NCI-H2227 (cell line): ENCODE measurements at regions not wholly inside any gene's neighbourhood (a gene's known extent, or its start where the extent isn't known, plus 50 kb on each side); places are given as distances from the start of the nearest gene placed in this dataset.
"Not testable (repeated sequence)": the region's sequence is repeated elsewhere in the genome, so short reads cannot be mapped to it uniquely, and the experiment has no call there.

Source experiments
- DNase-seq: peaks from one replicate; lab custom pipeline; 2025; ENCODE audit not compliant: unreplicated experiment; lab: John Stamatoyannopoulos, UW

DNA sequence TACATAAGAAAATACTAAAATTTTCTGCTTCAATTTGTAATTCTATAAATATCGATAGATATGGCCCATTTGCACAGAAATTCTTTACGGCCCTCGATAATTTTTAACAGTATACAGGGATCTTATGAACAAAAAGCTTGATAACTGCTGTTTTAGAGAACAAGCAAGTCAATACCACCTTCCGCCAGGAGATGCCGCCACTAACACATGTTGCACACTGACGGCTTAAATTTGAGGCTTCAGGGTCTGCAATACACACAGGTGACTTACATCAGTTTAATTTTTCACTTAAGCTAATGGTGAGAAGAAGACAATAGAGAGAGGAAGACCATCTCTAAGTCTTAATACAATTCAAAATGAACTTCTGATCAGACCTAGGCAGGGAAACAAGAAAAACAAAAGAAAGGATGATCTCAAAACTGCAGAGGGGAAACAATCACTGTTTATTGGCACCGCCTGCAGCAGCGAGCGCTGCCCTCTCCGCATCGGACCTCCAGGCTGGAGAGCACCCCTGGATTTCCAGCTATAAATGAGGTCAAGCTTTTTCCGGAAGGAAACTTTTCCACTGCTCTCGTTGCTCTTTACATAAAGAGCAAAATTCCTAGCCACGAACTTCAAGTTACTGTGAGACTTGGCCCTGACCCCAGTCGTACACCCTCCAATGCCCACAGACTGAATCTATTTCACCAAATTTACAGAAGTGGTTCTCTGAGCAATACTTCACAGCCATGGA, 53.9 kb downstream of the OTOR start:
- DNase-seq, result peak; percentile 81

DNA sequence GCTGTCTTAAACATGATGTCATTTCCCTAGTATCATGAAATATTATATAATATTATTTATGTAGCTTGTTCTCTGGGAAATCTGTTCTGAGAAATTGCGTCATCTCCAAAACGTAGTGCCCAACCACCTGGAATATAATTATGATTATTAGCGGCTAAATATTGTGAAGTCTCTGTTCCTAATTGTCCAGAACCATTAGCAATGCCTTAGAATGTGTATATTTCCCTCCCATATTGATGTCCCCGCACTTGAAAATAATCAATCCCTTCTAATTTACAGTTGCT, 54.4 kb downstream of the OTOR start:
- no peak for DNase-seq

DNA sequence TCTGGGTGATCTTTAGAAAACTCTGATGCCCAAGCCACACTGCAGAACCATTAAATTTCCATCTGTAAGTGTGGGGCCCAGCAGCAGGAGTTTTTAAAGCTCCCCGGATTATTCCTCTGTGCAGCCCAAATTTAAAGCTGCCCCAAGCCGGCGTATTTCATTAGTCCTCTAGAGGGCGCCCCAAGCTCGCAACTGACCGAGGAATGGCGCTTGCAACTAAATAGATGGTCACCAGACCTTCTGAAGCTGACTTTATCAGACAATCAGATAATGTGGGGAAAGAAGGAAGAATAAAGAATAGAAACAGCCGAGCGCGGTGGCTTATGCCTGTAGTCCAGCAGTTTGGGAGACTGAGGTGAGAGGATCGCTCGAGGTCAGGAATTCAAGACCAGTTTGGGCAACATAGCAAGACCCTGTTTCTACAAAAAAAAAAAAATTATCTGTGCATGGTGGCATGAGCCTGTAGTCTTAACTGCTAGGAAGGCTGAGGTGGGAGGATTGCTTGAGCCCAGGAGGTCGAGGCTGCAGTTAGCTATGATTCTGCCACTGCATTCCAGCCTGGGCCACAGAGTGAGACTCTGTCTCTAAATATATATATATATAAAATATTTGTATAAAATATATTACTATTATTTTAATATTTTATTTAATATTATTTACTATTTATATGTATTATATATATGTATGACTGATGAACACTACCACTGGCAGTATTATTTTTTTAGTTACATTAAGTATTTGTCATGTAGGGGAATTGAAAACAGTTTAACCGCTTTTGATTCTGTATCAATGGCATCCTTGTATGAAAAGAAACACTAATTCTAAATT, 56.0 kb downstream of the OTOR start:
- peak; percentile 86 for DNase-seq

DNA sequence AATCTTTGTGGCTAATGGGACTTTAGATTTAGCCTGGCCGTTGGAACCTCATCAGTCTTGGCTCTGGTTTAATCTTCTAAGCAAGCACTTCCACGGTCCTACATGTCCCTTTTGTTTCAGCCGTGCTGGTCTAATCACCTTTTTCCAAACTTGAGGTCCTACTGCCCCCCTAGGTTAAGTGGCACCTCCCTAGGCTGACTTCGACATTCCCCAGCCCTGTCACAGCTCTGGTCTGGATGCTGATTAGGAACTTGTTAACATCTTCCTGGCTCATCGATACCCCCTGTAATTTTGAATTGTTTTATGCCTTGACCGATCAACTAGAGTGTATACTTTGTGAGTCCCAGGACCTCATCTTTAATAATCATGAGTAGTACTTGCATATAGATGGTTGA, 56.6 kb downstream of the OTOR start:
- DNase-seq, result no peak

DNA sequence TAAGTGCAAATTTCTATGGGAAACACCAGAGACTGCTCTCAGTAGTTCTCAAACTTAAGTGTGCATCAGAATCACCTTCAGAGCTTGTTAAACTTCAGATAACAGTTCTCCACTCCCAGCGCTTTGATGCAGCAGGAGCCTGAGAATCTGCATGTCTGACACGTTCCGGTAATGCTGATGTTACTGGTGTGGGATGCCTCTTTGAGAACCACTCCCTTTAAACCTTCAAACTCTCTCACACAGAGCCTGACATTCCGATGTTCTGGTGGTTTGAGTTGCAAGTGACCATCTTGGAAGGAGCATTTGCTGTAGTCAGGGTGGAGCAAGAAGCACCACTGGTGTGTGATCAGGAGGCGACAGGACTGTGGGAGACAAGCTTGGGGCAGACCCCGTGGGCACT, 57.9 kb downstream of the OTOR start:
- DNase-seq, result no peak

DNA sequence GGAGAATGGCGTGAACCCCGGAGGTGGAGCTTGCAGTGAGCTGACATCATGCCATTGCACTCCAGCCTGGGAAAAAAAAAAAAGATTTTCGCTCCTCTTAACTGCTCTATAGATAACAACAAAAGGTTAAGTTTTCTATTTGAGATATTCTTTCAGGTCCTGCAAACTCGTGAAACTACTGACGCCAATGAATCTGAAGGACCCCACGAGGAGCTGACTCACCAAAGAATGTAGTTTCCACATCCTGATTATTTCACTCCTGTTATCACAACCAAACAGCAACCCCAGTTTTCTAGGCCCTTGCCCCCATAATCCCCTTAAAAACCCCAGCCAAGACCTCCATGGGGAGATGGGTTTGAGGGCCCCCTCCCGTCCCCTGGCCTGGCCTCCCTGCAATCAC, 58.7 kb downstream of the OTOR start:
- DNase-seq, result no peak

DNA sequence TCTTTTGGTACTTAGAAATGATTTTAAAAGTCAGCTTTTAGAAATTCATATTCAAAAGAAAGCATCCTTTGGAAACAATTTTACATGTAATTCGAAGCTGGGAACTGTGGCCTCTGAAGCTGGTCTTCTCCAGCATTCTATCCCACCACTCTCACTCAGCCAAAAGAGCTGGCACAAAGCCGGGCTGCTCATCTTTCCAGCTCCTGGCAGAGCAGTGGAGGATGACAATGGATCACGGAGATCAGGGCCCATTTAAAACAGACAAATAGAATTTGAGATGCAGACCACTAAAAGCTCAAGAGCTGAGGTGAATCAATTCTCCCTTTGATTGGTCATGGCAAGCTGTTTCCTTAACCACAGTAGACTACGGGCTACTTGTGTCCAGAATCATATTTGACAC, 60.6 kb downstream of the OTOR start:
- DNase-seq, result no peak

DNA sequence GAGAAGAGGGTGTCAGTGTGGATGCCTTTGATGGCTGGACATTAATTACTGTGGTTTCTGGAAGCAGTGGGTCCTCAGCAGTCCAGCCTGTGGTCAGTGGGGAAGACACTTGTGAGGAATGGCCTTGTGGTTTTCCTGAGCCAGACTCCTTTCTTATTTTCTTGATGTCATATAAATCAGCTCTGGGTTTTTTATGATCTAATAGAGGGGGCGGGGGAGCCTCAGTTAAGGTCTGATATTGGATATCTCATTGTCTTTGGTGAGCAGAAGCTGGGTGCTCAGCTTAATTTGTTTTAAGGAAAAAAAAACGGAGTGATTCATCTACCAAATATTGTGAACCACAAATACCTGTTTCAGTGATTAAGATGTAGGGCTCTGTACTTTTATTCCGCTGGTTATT, 62.1 kb downstream of the OTOR start:
- no peak for DNase-seq

DNA sequence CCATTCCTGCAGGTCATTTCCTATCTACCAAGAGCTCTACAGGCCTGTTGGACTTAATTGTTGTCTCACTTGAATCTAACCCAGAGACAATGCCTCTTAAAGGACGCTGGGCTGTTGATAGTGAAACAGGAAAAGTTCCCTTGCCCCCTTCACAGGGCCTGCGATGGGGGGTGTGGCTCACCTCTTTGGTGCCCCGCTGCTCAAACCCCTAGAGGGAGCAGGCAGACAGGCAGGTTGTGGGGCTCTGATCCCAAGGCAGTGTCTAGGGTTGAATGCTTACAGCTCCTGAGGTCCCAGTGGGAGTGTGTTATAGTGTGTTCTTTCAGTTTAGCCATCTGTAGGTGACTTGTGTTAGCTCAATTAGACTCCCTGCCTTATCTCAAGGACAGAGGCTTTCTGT, 68.0 kb downstream of the OTOR start:
- DNase-seq, result no peak

DNA sequence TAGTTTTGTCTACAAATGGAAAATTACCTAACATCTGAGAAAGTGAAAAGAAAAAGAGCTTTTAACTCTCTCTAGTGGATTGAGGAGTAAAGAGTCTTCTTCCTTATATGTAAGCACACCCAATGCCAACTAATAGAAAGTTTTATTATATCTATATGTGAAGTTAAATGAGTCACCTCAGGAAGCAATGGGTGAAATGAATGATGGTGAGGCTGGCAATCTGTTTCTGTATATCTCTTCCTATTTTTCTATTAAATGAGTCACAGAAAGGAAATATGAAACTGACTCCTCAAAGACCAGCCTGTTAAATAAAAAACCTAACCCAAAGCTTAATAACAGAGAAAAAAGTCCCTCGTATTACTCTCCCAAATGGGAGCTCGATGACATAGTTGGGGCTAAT, 71.3 kb downstream of the OTOR start:
- DNase-seq, result no peak

DNA sequence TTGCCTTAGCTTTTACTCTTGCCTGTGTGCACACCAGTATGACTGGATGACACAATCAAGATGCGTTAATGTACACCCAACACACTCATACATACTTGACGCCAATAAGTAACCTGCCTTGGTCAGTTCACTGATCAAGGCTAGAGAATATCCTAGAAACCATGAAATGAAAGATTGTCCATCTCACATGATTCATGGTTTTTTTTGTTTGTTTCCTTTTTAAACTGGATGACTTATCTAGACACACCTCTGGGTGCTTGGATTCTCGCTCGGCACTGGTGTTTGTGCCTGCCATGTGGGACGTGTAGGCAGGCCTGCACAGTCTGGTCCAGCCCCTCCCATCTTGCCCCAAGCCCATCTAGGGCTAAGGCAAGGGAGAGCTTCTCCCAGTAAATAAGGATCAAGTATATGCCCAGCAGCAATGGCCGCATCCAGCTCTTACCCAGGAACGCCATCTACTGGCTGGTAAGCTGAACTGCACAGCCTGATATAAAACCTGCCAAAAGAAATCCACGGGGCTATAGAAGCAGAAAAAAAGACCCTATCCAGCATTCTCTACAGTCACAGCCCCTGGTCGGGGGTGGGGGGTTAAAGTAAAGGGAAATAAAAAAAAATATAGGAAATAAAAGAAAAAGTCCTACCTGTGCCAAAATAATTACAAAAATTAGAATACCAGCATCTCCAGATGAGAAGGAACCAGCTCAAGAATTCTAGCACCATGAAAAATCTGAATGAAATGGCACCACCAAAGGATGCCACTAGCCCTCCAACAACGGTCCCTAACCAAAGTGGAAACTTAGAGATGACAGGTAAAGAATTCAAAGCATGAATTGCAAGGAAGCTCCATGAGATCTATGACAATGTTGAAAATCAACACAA, 73.3 kb downstream of the OTOR start:
- DNase-seq, result peak; percentile 71

DNA sequence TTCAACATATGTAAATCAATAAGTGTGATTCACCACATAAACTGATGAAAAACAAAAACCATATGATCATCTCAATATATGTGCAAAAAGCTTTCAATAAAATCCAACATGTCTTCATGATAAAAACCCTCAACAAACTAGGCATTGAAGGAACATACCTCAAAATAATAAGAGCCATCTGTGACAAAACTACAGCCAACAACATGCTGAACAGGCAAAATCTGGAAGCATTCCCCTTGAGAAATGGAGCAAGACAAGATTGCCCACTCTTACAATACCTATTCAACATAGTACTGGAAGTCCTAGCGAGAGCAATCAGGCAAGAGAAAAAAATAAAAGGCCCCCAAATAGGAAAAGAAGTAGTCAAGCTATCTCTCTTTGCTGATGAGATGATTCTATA, 76.5 kb downstream of the OTOR start:
- no peak for DNase-seq

DNA sequence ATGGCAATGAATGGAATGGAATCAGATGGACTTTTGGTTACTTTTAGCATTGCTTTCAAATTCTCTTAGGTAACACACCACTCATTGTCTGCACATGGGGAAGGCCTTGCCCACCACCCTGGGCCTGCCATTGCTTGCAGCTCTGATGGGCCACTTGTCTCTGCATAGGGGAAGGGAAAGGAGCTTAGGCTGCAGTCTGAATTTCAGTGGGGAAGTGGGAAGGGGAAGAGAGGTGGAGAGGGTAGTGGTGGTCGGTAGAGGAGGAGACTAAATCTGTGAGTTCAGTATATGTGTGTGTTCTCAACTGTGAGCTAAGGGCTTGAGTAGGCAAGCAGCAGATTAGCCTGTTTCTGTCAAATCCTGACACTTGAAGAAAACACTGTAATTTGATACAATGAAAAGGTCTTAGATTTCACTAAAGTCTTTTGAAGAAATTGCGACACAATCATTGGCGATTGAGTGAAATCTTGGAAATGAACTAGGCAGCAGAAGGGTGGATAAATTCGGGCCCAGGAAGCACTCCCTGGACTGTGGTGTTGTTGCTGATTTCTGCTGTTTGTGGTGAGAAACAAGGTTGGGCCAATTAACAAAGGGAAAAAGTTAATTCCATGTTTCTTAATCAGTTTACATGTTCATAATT, 80.6 kb downstream of the OTOR start:
- DNase-seq, result no peak

DNA sequence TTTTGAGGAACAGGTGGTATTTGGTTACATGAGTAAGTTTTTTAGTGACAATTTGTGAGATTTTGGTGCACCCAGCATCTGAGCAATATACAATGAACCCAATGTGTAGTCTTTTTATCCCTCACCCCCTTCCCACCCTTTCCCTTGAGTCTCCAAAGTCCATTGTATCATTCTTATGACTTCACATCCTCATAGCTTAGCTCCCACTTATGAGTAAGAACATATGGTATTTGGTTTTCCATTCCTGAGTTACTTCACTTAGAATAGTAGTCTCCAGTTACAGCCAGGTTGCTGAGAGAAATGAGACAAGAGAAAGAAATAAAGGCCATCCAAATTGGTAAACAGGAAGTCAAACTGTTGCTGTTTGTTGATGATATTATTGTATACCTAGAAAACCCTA, 87.5 kb downstream of the OTOR start:
- not testable (repeated sequence) for DNase-seq

DNA sequence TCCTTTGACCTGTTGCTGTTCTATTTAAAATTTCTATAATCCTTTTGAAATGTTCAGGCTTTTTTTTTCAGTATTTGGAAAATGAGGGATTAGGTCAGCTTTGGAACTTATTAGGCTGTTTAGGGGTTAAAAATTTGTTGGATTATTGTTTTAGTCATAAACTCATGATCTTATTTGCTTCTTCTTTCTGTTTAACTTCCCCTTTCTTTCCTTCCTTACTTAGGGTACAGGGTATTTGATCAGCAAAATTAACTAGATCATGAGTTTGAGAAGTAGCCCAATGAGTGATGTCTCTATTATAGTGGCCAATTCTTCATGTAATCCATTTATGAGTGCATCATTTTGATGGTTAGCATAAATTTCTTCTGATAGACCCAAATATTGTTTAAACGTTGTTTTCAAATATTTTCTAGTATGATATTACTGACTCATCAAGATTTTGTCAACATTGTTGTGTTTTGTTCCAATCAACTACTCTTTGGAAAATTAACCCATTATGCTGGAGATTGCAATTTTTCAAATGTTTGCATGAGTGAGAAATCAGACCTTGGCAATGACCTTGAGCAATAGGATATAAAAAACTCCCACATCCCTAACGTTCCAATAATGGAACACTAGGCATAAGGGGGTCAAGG, 94.4 kb downstream of the OTOR start:
- DNase-seq, result no peak

DNA sequence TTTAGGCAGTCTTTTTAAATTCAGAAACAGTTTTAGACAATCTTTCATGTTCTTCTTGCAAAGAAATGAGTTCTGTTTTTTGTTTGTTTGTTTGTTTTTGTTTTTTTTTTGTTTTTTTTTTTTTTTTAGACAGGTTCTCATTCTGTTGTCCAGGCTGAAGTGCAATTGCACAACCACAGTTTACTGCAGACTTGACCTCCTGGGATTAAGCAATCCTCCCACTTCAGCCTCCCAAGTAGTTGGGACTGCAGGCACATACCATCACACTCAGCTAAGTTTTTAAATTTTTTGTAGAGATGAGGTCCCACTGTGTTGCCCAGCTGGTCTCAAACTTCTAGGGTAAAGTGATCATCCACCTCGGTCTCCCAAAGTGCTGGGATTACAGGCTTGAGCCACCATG, 96.2 kb downstream of the OTOR start:
- DNase-seq, result no peak

DNA sequence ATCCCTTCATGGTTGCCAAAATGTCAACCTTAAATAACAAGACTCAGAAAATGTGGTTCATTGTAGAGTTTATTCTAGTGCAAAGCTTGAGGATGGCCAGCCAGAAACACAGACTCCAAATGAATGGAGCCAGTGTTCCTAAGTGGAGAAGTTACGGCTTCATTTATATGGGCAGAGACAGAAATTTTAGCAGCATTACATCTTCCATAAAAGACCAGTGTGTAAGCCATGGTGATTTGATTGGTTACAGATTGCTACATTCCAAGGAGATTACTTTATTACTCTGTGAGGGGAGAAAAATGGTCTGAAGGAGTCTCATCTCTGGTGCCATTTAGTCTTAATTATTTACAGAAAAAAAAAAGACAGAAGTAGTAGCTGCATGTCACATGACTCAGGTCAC, 97.8 kb downstream of the OTOR start:
- no peak for DNase-seq

DNA sequence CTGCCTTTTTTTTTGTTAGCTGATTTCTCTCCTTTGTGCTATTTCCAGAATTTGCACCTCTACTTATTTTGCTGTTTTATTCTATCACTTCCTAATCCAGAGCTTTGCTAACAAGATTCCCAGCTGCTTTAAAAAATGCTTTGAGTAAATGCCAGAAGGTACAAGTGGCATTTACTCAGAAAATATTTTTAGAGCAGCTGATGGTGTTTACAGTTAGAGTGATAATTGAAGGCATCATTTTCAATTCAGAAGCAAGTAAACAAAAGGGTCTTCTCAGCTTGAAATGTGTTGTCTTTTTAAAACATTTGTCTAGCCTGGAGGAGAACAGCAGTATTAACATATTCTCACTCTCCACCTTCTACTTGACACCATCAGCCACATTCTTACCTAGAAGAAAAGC, 99.9 kb downstream of the OTOR start:
- DNase-seq, result no peak

DNA sequence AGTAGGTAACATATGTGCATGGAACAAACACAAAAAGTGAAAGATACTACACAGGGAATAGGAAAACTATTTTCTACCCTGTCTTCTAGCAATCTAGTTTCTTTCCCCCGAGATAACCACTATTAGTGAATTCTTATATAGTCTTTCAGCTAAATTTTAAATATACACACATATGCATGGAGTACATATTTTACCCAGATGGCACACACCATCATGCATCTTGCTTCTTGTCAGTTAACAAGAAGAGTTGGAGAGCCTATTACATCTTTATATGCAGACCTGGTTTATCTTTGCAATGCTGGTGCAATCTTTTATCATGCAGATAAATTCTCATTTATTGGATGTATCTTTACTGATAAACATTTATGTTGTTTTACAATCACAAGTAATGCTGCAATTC, 100.4 kb downstream of the OTOR start:
- no peak for DNase-seq

DNA sequence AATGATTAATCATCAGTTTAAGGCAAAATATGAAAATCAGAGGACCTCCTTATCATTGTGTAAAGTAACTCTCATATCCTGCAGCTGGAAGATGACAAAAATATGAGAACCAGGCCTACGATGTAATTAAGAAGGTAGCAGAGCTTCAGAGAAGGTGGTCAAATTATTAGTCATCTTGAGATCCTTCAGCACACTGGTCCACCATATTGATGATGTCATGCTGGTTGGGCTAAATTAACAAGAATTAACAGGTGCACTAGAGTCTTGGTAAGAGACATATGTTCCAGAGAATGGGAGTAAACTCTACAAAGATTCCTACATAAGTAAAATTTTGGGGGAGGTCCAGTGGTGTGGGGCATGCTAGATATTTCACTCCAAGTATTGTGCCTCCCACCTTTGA, 112.8 kb downstream of the OTOR start:
- no peak for DNase-seq

DNA sequence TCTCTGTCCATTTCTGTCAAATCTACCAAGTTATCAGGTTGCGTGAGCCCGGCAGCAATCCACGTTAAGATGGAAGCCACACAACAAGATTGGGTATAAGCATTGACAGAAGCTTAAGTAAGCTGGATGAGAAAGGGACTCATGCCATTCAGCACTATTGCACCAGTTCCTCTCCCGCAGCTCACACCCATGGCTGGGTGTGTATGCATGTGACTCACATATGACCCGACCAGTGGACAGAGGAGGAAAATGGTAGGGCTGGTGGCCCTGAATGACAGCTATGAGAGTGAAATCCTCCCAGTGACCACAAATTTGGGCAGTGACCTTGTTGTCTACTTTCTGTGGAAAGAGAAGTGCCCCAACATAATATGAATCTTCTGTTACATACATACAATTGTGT, 113.5 kb downstream of the OTOR start:
- DNase-seq, result no peak
